ENCODE measurements at regions not wholly inside any gene's neighbourhood (a gene's known extent, or its start where the extent isn't known, plus 50 kb on each side); places are given as distances from the start of the nearest gene placed in this dataset.
"Not testable (repeated sequence)": the region's sequence is repeated elsewhere in the genome, so short reads cannot be mapped to it uniquely, and the experiment has no call there.

- TF ChIP-seq, protein P1, sequence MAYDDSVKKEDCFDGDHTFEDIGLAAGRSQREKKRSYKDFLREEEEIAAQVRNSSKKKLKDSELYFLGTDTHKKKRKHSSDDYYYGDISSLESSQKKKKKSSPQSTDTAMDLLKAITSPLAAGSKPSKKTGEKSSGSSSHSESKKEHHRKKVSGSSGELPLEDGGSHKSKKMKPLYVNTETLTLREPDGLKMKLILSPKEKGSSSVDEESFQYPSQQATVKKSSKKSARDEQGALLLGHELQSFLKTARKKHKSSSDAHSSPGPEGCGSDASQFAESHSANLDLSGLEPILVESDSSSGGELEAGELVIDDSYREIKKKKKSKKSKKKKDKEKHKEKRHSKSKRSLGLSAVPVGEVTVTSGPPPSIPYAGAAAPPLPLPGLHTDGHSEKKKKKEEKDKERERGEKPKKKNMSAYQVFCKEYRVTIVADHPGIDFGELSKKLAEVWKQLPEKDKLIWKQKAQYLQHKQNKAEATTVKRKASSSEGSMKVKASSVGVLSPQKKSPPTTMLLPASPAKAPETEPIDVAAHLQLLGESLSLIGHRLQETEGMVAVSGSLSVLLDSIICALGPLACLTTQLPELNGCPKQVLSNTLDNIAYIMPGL (CRISPR knock-in tag; IDR thresholded peaks at IDR 0.05; ENCODE audit: borderline replicate concordance): no peak
- TF ChIP-seq POLR2A (IDR thresholded peaks at IDR 0.05; ENCODE audit: low read length) (no peak), HOXB13 (CRISPR knock-in tag; IDR thresholded peaks at IDR 0.05; ENCODE audit: low read depth) (no peak), ESRRA (IDR thresholded peaks at IDR 0.05; ENCODE audit: borderline replicate concordance, low read length) (no peak)
- TF ChIP-seq, protein P2, sequence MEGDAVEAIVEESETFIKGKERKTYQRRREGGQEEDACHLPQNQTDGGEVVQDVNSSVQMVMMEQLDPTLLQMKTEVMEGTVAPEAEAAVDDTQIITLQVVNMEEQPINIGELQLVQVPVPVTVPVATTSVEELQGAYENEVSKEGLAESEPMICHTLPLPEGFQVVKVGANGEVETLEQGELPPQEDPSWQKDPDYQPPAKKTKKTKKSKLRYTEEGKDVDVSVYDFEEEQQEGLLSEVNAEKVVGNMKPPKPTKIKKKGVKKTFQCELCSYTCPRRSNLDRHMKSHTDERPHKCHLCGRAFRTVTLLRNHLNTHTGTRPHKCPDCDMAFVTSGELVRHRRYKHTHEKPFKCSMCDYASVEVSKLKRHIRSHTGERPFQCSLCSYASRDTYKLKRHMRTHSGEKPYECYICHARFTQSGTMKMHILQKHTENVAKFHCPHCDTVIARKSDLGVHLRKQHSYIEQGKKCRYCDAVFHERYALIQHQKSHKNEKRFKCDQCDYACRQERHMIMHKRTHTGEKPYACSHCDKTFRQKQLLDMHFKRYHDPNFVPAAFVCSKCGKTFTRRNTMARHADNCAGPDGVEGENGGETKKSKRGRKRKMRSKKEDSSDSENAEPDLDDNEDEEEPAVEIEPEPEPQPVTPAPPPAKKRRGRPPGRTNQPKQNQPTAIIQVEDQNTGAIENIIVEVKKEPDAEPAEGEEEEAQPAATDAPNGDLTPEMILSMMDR (IDR thresholded peaks at IDR 0.05): no peak
These were observed 208.7 kb downstream of the KCNJ2 start (continued) for GRCh38 chr17:70378076-70378475.

GRCh38 chr17:70379945-70380344 is 210.6 kb downstream of the KCNJ2 start:
- H3K27ac ChIP-seq: no peak overlapping the region
- no peaks in the 10 kb centered on the region for H3K9me3 ChIP-seq
- H3K4me3 ChIP-seq: no peak overlapping the region
- ChIA-PET CTCF (no interaction called here), POLR2A (no interaction called here)
- H3K4me2 ChIP-seq: no peak overlapping the region
- ATAC-seq (no peak), FAIRE-seq (no peak), DNase-seq (ENCODE audit: low read depth in 1 of 2, low spot score in 1 of 2) (no peak)
- no peaks in the 10 kb centered on the region for H3K4me1 ChIP-seq
- WGBS (ENCODE audit: missing lambda C conversion rate): 34% methylated on average over 3 of the region's 3 CpGs
- TF ChIP-seq NR3C1 (IDR thresholded peaks at IDR 0.05): no peak
- TF ChIP-seq, protein P3, sequence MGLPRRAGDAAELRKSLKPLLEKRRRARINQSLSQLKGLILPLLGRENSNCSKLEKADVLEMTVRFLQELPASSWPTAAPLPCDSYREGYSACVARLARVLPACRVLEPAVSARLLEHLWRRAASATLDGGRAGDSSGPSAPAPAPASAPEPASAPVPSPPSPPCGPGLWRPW (IDR thresholded peaks at IDR 0.05): no peak
- no peak for TF ChIP-seq HEYL (CRISPR knock-in tag; IDR thresholded peaks at IDR 0.05)
- TF ChIP-seq RFX5 (IDR thresholded peaks at IDR 0.05): no peak
- TF ChIP-seq TP53 (CRISPR knock-in tag; IDR thresholded peaks at IDR 0.05): no peak
- no peak for TF ChIP-seq POLR2AphosphoS2 (conservative IDR thresholded peaks at IDR 0.05; ENCODE audit: low read length)
- TF ChIP-seq, protein P4, sequence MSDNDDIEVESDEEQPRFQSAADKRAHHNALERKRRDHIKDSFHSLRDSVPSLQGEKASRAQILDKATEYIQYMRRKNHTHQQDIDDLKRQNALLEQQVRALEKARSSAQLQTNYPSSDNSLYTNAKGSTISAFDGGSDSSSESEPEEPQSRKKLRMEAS (IDR thresholded peaks at IDR 0.05): no peak
- no peak for TF ChIP-seq RARB (CRISPR knock-in tag; IDR thresholded peaks at IDR 0.05)
- TF ChIP-seq JUNB (IDR thresholded peaks at IDR 0.05): no peak
- TF ChIP-seq HOXB13 (CRISPR knock-in tag; IDR thresholded peaks at IDR 0.05; ENCODE audit: low read depth): no peak
- no peak for TF ChIP-seq HOXB5 (CRISPR knock-in tag; IDR thresholded peaks at IDR 0.05)
- no peak for TF ChIP-seq FOSL2 (IDR thresholded peaks at IDR 0.05)
- no peak for TF ChIP-seq FOSL2 (CRISPR knock-in tag; IDR thresholded peaks at IDR 0.05)

- H3K4me1 ChIP-seq; H3K9me3 ChIP-seq; ATAC-seq; H3K27ac ChIP-seq; FAIRE-seq; CTCF ChIA-PET; POLR2A ChIA-PET; H3K4me3 ChIP-seq; H3K4me2 ChIP-seq; DNase-seq (ENCODE audit: low read depth in 1 of 2, low spot score in 1 of 2): not testable (repeated sequence)
- 88% methylated on average over 15 of the region's 15 CpGs for WGBS (ENCODE audit: missing lambda C conversion rate)
These were observed 212.6 kb downstream of the KCNJ2 start for GRCh38 chr17:70381916-70382315.

GRCh38 chr17:70388326-70388725 is 219.0 kb downstream of the KCNJ2 start:
- ChIA-PET CTCF (no interaction called here), POLR2A (no interaction called here)
- no peak overlapping the region for H3K4me2 ChIP-seq
- TF ChIP-seq ZFP36 (IDR thresholded peaks at IDR 0.05; ENCODE audit: borderline replicate concordance, partially characterized antibody) (no peak), JUNB (IDR thresholded peaks at IDR 0.05) (no peak), ELK1 (IDR thresholded peaks at IDR 0.05; ENCODE audit: low read depth, low read length) (no peak), CBX2 (IDR thresholded peaks at IDR 0.05; ENCODE audit: borderline replicate concordance, low read depth) (no peak), EHF (CRISPR knock-in tag; IDR thresholded peaks at IDR 0.05) (no peak), POLR2AphosphoS2 (conservative IDR thresholded peaks at IDR 0.05; ENCODE audit: low read length) (no peak)
- no peaks in the 10 kb centered on the region; the same call in 2 of the 3 replicates for H3K4me1 ChIP-seq
- ATAC-seq: no peak
- FAIRE-seq: no peak
- DNase-seq (ENCODE audit: low read depth in 1 of 2, low spot score in 1 of 2): no peak
- no peaks in the 10 kb centered on the region for H3K9me3 ChIP-seq
- H3K27ac ChIP-seq: no peak overlapping the region
- H3K4me3 ChIP-seq: no peak overlapping the region

DNA sequence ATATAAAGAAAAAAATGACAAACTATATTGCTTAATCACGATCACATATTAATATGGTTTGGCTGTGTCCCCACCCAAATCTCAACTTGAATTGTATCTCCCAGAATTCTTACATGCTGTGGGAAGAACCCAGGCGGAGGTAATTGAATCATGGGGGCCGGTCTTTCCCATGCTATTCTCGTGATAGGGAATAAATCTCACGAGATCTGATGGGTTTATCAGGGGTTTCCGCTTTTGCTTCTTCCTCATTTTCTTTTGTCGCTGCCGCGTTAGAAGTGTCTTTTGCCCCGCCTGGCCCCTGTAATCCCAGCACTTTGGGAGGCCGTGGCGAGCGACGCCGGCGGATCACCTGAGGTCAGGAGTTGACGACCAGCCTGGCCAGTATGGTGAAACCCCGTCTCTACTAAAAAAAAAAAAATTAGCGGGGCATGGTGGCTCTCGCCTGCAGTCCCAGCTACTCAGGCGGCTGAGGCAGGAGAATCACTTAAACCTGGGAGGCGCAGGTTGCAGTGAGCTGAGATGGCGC is 220.0 kb downstream of the KCNJ2 start:
- ATAC-seq; H3K4me1 ChIP-seq; DNase-seq (ENCODE audit: low read depth in 1 of 2, low spot score in 1 of 2): not testable (repeated sequence)

More for the DNA sequence above, 220.0 kb downstream of the KCNJ2 start:
- FAIRE-seq, H3K27ac ChIP-seq, H3K4me2 ChIP-seq, POLR2A ChIA-PET, H3K4me3 ChIP-seq, H3K9me3 ChIP-seq: not testable (repeated sequence)
- WGBS (ENCODE audit: missing lambda C conversion rate): 76% methylated on average over 23 of the region's 23 CpGs
- CTCF ChIA-PET: interaction anchor here (0.6 kb wide), 1 partner anchor 1236 kb away, joined by 3 read pairs; no protein-coding TSS in a partner anchor
